Mononuclear cell (primary cell): ENCODE measurements at regions not wholly inside any gene's neighbourhood (a gene's known extent, or its start where the extent isn't known, plus 50 kb on each side); places are given as distances from the start of the nearest gene placed in this dataset.

Experiments used
- H3K27me3 ChIP-seq: 2 replicates; pipeline ENCODE4 v1.6.0; 2011; ENCODE audit warnings: low read length, control low read depth; ENCODE audit not compliant: insufficient read depth
- H3K4me1 ChIP-seq: 2 replicates; pipeline ENCODE4 v1.5.1; 2011; ENCODE audit warnings: mild to moderate bottlenecking, low read length, control low read depth; ENCODE audit not compliant: insufficient read depth
- H3K4me3 ChIP-seq: 2 replicates; pipeline ENCODE4 v1.5.1; 2011; ENCODE audit warnings: mild to moderate bottlenecking, low read length, moderate library complexity
- H3K9me3 ChIP-seq: 2 replicates; pipeline ENCODE4 v1.5.1; 2011; ENCODE audit warnings: low read depth, mild to moderate bottlenecking, control low read depth, low read length

GRCh38 chr16:73215678-73216377 is 167.9 kb upstream of the ZFHX3 start:
- Histone ChIP-seq H3K4me3 (no peak overlapping the region), H3K9me3 (no peaks in the 10 kb centered on the region), H3K4me1 (no peaks in the 10 kb centered on the region), H3K27me3 (no peaks in the 10 kb centered on the region)

GRCh38 chr16:73214825-73215677 is 167.1 kb upstream of the ZFHX3 start:
- H3K4me1 ChIP-seq: no peaks in the 10 kb centered on the region
- no peak overlapping the region for H3K4me3 ChIP-seq
- no peaks in the 10 kb centered on the region for H3K27me3 ChIP-seq
- H3K9me3 ChIP-seq: no peaks in the 10 kb centered on the region

GRCh38 chr16:73213732-73214455 is 166.0 kb upstream of the ZFHX3 start:
- Histone ChIP-seq H3K27me3 (no peaks in the 10 kb centered on the region), H3K9me3 (no peaks in the 10 kb centered on the region)

GRCh38 chr16:73212431-73212830 is 164.5 kb upstream of the ZFHX3 start:
- Histone ChIP-seq H3K27me3 (no peaks in the 10 kb centered on the region), H3K4me3 (no peak overlapping the region), H3K9me3 (no peaks in the 10 kb centered on the region), H3K4me1 (no peaks in the 10 kb centered on the region)

More at GRCh38 chr16:73213732-73214455, 166.0 kb upstream of the ZFHX3 start:
- Histone ChIP-seq H3K4me1 (no peaks in the 10 kb centered on the region), H3K4me3 (no peak overlapping the region)

- Histone ChIP-seq H3K4me1 (no peaks in the 10 kb centered on the region), H3K9me3 (no peaks in the 10 kb centered on the region)
These were observed 162.8 kb upstream of the ZFHX3 start for GRCh38 chr16:73210686-73211085.

GRCh38 chr16:73210084-73210483 is 162.2 kb upstream of the ZFHX3 start:
- Histone ChIP-seq H3K4me1 (no peaks in the 10 kb centered on the region), H3K4me3 (no peak overlapping the region), H3K27me3 (no peaks in the 10 kb centered on the region), H3K9me3 (no peaks in the 10 kb centered on the region)

More at GRCh38 chr16:73210686-73211085, 162.8 kb upstream of the ZFHX3 start:
- no peak overlapping the region for H3K4me3 ChIP-seq
- H3K27me3 ChIP-seq: no peaks in the 10 kb centered on the region

- no peak overlapping the region for H3K4me3 ChIP-seq
- H3K4me1 ChIP-seq: no peaks in the 10 kb centered on the region
- no peaks in the 10 kb centered on the region for H3K9me3 ChIP-seq
- H3K27me3 ChIP-seq: no peaks in the 10 kb centered on the region
These were observed 161.3 kb upstream of the ZFHX3 start for GRCh38 chr16:73209190-73209589.

- Histone ChIP-seq H3K27me3 (no peaks in the 10 kb centered on the region), H3K4me1 (no peaks in the 10 kb centered on the region), H3K9me3 (no peaks in the 10 kb centered on the region), H3K4me3 (no peak overlapping the region)
These were observed 158.3 kb upstream of the ZFHX3 start for GRCh38 chr16:73206151-73206707.

- H3K4me3 ChIP-seq: no peak overlapping the region
- H3K4me1 ChIP-seq: no peaks in the 10 kb centered on the region
- H3K9me3 ChIP-seq: no peaks in the 10 kb centered on the region
- no peaks in the 10 kb centered on the region for H3K27me3 ChIP-seq
These were observed 157.4 kb upstream of the ZFHX3 start for GRCh38 chr16:73205153-73205886.

- no peak overlapping the region for H3K4me3 ChIP-seq
- no peaks in the 10 kb centered on the region for H3K4me1 ChIP-seq
- no peaks in the 10 kb centered on the region for H3K9me3 ChIP-seq
- H3K27me3 ChIP-seq: no peaks in the 10 kb centered on the region
These were observed 156.6 kb upstream of the ZFHX3 start for GRCh38 chr16:73204359-73205152.

- Histone ChIP-seq H3K4me1 (no peaks in the 10 kb centered on the region), H3K4me3 (no peak overlapping the region), H3K9me3 (no peaks in the 10 kb centered on the region), H3K27me3 (no peaks in the 10 kb centered on the region)
These were observed 154.3 kb upstream of the ZFHX3 start for GRCh38 chr16:73202161-73202729.

GRCh38 chr16:73199214-73199613 is 151.3 kb upstream of the ZFHX3 start:
- Histone ChIP-seq H3K4me1 (no peaks in the 10 kb centered on the region), H3K4me3 (no peak overlapping the region), H3K9me3 (no peaks in the 10 kb centered on the region), H3K27me3 (no peaks in the 10 kb centered on the region)

- no peaks in the 10 kb centered on the region for H3K27me3 ChIP-seq
- no peak overlapping the region for H3K4me3 ChIP-seq
- H3K4me1 ChIP-seq: no peaks in the 10 kb centered on the region
- H3K9me3 ChIP-seq: no peaks in the 10 kb centered on the region
These were observed 150.6 kb upstream of the ZFHX3 start for GRCh38 chr16:73198481-73198880.
